Prostate gland (tissue), 2 donors: ENCODE measurements at regions not wholly inside any gene's neighbourhood (a gene's known extent, or its start where the extent isn't known, plus 50 kb on each side); places are given as distances from the start of the nearest gene placed in this dataset.

Source experiments
- DNase-seq: peaks from one replicate; pipeline ENCODE4 v3.0.0-alpha.2; 2019; ENCODE audit warnings: low spot score
- H3K27ac ChIP-seq, 2 donors: fragments of 200-600 bp; sonication (generic); 2 replicates each; pipeline ENCODE4 v1.5.1; 2017 to 2019
- H3K27me3 ChIP-seq: fragments of 200-600 bp; sonication (generic); replicated peaks from 2 replicates; pipeline ENCODE4 v1.5.1; 2019; ENCODE audit not compliant: insufficient read depth
- H3K36me3 ChIP-seq, 2 donors: fragments of 200-600 bp; sonication (generic); 1 replicate in 1 of 2; 2 replicates in 1 of 2; pipeline versions ENCODE4 v1.5.1 to v1.8.1; 2017 to 2019
- H3K4me1 ChIP-seq: fragments of 200-600 bp; sonication (generic); replicated peaks from 2 replicates; pipeline ENCODE4 v1.5.1; 2019
- H3K4me3 ChIP-seq, 2 donors: fragments of 200-600 bp; sonication (generic); 2 replicates each; pipeline ENCODE4 v1.5.1; 2017 to 2019
- H3K9me3 ChIP-seq: fragments of 200-600 bp; sonication (generic); 2 replicates; pipeline ENCODE4 v1.5.1; 2017
- POLR2A ChIP-seq: fragments of 450-650 bp; IDR thresholded peaks from one replicate; pipeline ENCODE4 v1.6.1; 2016; ENCODE audit warnings: antibody characterized with exemption, mild to moderate bottlenecking
- POLR2AphosphoS5 ChIP-seq: sonication (generic); formaldehyde crosslinking; IDR thresholded peaks from one replicate; pipeline ENCODE4 v1.6.1; 2017; ENCODE audit warnings: antibody characterized with exemption
- WGBS: methylation state at CpG from one replicate; pipeline ENCODE4 v1.1.5; 2018; 5-methylcytosine and 5-hydroxymethylcytosine counted together
- intact Hi-C: fragments of 100-400 bp; cut with DNase I; formaldehyde crosslinking; loops from one replicate; pipeline ENCODE4 v1.14.2; 2022
- TF ChIP-seq, protein P1 (sequence below), 4 experiments: fragments of 200-600 bp in 2 of 4; fragments of 450-650 bp in 2 of 4; sonication (generic) in 2 of 4; IDR thresholded peaks; 1 replicate in 3 of 4; 2 replicates in 1 of 4; pipeline ENCODE4 v1.5.1; 2016 to 2019; ENCODE audit warnings: antibody characterized with exemption in 4 of 4, mild to moderate bottlenecking in 2 of 4, moderate library complexity in 2 of 4

DNA sequence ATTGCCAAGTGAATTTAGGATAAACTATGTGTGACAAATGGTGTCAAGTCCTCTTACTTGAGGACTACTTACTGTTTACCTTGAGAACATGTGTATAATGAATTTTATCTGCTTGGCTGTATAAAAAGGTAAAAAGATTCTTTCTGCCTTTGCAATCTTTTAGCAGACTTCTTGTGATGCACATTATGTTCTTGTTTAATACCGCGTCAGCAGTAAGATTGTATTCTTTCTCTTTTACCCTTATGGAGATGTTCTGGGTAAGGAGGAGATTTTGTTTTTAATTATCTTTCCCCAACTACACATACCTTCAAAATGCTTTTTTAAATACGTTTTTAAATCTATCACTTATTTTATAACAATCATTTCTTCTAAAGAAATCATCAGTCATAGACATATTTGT is 1166.4 kb upstream of the CNTN5 start:
- Histone ChIP-seq H3K4me1 (no peaks in the 10 kb centered on the region), H3K4me3 (no peak overlapping the region)
- intact Hi-C loops, result no loop called here

DNA sequence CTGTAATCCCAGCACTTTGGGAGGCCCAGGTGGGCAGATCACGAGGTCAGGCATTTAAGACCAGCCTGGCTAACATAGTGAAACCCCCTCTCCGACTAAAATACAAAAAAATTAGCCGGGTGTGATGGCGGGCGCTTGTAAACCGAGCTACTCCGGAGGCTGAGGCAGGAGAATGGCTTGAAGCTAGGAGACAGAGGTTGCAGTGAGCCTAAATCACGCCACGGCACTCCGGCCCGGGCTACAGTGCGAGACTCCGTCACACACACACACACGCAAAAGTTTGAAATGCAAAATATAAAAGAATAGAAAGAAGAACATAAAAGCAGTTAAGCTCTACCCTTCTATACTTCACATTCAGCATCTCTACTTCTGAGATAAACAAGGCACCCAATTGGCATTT is 1165.9 kb upstream of the CNTN5 start:
- no peak for DNase-seq
- WGBS, result 93% methylated on average over 14 of the region's 14 CpGs
- Histone ChIP-seq H3K4me3 (no peak overlapping the region), H3K9me3 (no peaks in the 10 kb centered on the region), H3K4me1 (no peaks in the 10 kb centered on the region), H3K27ac (no peak overlapping the region), H3K36me3 (no peaks in the 10 kb centered on the region), H3K27me3 (no peaks in the 10 kb centered on the region)
- TF ChIP-seq POLR2A (no peak), POLR2AphosphoS5 (no peak)
- intact Hi-C loops, result no loop called here

More for the DNA sequence above, 1166.4 kb upstream of the CNTN5 start:
- WGBS, result 85% methylated on average over 3 of the region's 3 CpGs
- TF ChIP-seq, protein P1, sequence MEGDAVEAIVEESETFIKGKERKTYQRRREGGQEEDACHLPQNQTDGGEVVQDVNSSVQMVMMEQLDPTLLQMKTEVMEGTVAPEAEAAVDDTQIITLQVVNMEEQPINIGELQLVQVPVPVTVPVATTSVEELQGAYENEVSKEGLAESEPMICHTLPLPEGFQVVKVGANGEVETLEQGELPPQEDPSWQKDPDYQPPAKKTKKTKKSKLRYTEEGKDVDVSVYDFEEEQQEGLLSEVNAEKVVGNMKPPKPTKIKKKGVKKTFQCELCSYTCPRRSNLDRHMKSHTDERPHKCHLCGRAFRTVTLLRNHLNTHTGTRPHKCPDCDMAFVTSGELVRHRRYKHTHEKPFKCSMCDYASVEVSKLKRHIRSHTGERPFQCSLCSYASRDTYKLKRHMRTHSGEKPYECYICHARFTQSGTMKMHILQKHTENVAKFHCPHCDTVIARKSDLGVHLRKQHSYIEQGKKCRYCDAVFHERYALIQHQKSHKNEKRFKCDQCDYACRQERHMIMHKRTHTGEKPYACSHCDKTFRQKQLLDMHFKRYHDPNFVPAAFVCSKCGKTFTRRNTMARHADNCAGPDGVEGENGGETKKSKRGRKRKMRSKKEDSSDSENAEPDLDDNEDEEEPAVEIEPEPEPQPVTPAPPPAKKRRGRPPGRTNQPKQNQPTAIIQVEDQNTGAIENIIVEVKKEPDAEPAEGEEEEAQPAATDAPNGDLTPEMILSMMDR (IDR thresholded peaks at IDR 0.05), result no peak
- TF ChIP-seq POLR2AphosphoS5 (no peak), POLR2A (no peak)
- H3K9me3 ChIP-seq, result no peaks in the 10 kb centered on the region
- H3K27ac ChIP-seq, result no peak overlapping the region
- H3K36me3 ChIP-seq, result no peaks in the 10 kb centered on the region
- DNase-seq, result no peak
- H3K27me3 ChIP-seq, result no peaks in the 10 kb centered on the region

DNA sequence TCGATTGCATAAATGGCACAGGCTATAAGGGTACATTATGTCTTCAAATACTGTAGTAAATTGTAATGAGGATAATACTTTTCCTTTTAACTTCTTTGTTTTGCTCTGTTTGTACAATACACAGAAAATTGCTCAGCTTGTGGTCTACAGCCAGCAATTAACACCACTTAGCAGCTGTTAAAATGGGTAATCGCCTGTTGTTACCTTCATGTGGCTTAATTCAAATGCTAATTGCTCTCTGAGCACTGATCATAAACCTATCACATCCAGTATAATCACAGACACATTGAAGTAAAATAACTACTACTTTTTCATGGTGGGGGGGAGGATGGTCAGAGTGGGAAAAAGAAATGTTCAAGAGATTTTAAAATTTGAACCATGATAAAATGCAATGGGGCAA is 1164.1 kb upstream of the CNTN5 start:
- Histone ChIP-seq H3K9me3 (no peaks in the 10 kb centered on the region), H3K4me3 (no peak overlapping the region), H3K27ac (no peak overlapping the region), H3K4me1 (no peaks in the 10 kb centered on the region), H3K27me3 (no peaks in the 10 kb centered on the region), H3K36me3 (no peaks in the 10 kb centered on the region)
- TF ChIP-seq, protein P1 (IDR thresholded peaks at IDR 0.05), result no peak
- no peak for TF ChIP-seq POLR2A
- TF ChIP-seq POLR2AphosphoS5, result no peak
- WGBS, result 42% methylated on average over 2 of the region's 2 CpGs
- DNase-seq, result no peak
- intact Hi-C loops, result no loop called here

DNA sequence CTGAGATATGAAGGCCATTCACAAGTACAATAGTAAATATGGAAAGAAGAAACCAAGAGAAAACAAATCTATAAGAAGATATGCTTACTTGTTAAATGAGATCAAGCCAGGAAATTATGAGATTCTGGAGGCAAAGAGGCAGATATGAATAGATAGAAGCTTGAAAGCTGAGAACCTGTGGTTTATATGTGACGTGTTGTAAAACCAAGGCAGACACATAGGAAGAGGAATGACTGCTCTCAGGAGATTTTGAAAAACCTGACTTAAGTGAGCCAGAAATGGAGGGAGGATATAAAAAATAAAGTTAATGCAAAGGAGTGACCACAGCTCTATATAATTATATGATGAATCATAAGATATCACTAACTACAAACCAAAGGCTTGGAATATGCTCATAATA is 1160.5 kb upstream of the CNTN5 start:
- Histone ChIP-seq H3K4me1 (no peaks in the 10 kb centered on the region), H3K27ac (no peak overlapping the region), H3K27me3 (no peaks in the 10 kb centered on the region), H3K4me3 (no peak overlapping the region), H3K36me3 (no peaks in the 10 kb centered on the region), H3K9me3 (no peaks in the 10 kb centered on the region)
- TF ChIP-seq POLR2A, result no peak
- TF ChIP-seq, protein P1 (IDR thresholded peaks at IDR 0.05), result no peak
- TF ChIP-seq POLR2AphosphoS5, result no peak
- intact Hi-C loops, result no loop called here
- 36% methylated on average over 1 of the region's 1 CpG for WGBS
- no peak for DNase-seq

DNA sequence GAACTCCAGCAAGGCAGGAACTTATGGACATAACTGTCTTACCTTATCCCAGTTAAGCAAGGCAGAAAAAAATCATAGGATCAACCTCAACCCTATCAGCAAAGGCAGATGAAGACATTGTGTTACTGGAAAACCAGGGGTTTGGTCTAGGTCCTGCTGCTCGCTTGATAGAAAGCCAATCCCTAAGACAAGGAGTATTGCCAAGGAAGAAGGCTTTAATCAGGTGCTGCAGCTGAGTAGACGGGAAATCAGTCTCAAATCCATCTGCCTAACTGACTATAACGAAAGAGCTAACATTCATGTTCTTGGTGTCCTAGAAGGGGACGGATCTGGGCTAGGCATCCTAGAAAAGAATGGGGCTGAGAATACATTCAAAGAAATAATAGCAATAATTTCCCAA is 1158.7 kb upstream of the CNTN5 start:
- H3K4me3 ChIP-seq, result no peak overlapping the region
- no peak for DNase-seq
- H3K27ac ChIP-seq, result no peak overlapping the region
- no peaks in the 10 kb centered on the region for H3K36me3 ChIP-seq
- TF ChIP-seq POLR2A (no peak), POLR2AphosphoS5 (no peak)
- TF ChIP-seq, protein P1 (IDR thresholded peaks at IDR 0.05), result no peak
- no peaks in the 10 kb centered on the region for H3K27me3 ChIP-seq
- intact Hi-C loops, result no loop called here
- no peaks in the 10 kb centered on the region for H3K4me1 ChIP-seq
- 93% methylated on average over 4 of the region's 4 CpGs for WGBS
- H3K9me3 ChIP-seq, result no peaks in the 10 kb centered on the region
